Left cardiac atrium (tissue), 4 donors: ENCODE measurements at regions not wholly inside any gene's neighbourhood (a gene's known extent, or its start where the extent isn't known, plus 50 kb on each side); places are given as distances from the start of the nearest gene placed in this dataset.
A peak's percentile ranks its signal among the peaks of the same experiment; 100 is the strongest.
"Not testable (repeated sequence)": the region's sequence is repeated elsewhere in the genome, so short reads cannot be mapped to it uniquely, and the experiment has no call there.

Experiments
- ATAC-seq, 2 donors: fragments of 200-7000 bp; cut with Tn5 transposase; one replicate each; pipeline ENCODE4 v1.9.1; 2020; ENCODE audit warnings: mild to moderate bottlenecking in 2 of 2, moderate library complexity in 2 of 2
- DNase-seq: peaks from one replicate; pipeline ENCODE4 v3.0.0-alpha.2; 2020
- intact Hi-C, 2 donors: fragments of 100-400 bp; cut with DNase I; formaldehyde crosslinking; loops; one replicate each; pipeline versions ENCODE4 v1.14.1 to v1.15.1; 2022 to 2023
- donor health status: DM: no; HTN: yes; CAD: no.
- donor health status: DM: no; HTN: yes; CAD: no; lungs with severe emphysema.
- donor health status: DM: yes; HTN: yes; CAD: no.
- donor health status: Dilated cardiomyopathy.

DNA sequence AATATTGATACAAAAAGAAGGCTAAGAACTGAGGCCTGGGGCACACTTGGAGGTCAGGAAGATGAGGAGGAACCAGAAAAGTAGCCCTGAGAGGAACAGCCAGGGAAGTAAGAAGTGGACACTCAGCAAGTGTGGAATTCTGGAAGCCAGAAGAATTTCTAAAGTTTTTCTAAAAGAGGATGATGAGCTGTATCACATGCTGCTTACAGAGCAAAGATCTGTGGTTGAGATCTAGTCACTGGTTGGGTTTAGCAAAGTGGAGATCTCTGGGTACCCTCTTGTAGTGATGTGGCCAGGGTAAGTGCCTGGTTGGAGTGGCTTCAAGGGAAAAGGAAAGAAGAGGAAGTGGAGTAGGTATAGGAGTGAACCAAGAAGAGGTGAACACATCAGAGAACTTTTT is 95.4 kb upstream of the DAZL start:
- DNase-seq (no peak), ATAC-seq (no peak)
- intact Hi-C loops = no loop called here

DNA sequence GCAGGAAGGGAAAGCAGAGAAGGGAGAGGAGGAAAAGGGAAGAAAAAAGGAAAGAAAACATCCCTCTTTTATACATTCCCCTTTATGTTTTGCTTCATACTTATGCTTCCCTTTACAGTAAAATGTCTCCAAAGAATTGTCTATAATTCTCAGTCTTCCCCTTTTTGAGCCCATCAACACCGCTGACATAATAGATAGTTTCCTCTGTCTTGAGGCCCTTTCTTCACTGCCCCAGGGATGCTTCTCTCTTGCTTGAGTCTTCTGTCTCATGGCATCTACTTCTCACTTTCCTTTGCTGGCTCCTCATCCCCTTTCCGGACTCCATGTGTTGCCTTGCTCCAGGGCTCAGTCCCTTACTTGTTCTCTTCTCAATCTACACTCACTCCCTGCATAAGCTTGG is 99.7 kb upstream of the DAZL start:
- intact Hi-C loops = no loop called here
- DNase-seq (no peak), ATAC-seq (no peak)

DNA sequence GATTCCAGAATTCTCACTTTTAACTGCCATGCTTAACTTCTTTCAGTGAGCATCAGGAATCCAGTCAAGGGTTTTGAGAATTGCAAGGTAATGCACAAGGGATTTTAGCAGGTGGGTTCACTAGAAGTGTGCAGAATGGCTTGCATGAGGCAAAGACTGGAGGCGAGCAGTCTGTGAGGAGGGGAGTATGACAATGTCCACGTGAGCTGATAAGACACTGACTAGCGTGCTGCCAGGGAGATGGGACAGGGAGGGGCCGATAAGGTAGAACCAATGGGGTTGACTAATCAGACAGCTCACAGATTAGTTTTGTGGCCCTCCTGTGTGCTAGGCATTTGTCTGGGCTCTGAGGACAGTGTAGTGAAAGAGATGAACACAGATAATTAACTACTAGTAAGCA is 102.0 kb upstream of the DAZL start:
- ATAC-seq (no peak), DNase-seq (no peak)
- intact Hi-C loops = no loop called here

DNA sequence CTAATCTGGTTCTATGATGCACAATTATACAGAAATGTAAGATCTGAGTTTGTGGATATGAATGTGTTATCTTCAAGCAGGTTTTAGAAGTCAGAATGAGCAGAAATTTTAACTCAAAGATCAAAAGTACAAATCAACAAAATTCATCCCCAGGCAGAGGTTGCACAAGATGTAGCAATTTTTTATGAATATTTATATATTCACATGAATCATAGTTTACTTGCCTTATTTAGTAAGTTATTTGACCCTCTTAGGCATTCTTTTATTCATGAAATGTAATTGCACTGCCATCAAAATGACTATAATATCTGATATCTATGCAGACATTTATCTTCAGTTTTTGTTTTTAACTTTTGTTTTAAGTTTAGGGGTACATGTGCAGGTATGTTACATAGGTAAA is 103.1 kb upstream of the DAZL start:
- intact Hi-C loops = no loop called here
- ATAC-seq (no peak), DNase-seq (no peak)

DNA sequence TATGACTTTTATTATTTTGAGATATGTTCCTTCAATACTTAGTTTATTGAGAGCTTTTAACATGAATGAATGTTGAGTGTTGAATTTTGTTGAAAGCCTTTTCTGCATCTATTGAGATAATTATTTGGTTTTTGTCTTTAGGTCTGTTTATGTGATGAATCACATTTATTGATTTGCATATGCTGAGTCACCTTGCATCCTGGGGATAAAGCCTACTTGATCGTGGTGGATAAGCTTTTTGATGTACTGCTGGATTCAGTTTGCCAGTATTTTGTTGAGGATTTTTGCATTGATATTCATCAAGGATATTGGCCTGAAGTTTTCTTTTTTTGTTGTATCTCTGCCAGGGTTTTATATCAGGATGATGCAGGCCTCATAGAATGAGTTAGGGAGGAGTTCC is 106.5 kb upstream of the DAZL start:
- ATAC-seq, intact Hi-C loops, DNase-seq: not testable (repeated sequence)

DNA sequence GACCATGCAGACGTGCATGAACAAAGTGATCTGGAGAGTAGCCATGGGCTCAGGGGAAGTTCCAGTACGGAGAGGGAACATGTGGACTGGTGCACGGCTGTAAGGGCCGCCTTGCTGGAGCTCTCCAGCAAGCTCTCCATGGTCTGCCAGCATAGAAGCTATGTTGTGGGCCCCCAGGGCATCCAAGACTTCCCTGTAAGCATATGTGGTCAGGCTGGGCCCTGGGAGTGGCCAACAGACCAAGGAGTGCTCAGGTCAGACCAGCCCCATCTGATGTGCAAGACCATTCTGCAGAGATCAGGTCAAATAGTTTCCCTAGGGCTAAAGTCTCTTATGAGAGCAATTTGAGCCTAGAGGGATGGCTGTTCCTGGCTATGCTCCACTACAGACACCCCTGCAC is 110.1 kb upstream of the DAZL start:
- intact Hi-C loops = no loop called here
- no peak for ATAC-seq

DNA sequence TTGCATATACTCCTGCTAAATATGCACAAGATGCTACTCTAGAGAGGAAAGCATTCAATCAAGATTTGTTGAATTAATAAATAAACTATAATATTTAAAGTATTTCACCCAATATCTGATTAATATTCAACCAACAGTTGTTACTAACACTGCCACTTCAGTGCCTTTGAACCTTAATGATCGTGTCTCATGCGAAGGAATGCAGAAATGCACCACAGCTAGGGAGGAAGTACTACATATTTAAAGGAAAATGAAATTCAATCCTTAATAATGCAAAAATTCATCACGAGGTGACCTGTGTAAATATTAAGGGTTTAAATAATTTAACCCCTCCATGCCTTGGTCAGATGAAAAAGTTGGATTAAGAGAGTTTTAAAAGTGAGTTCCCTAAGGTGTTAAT is 114.2 kb upstream of the DAZL start:
- ATAC-seq = no peak
- DNase-seq = no peak
- intact Hi-C loops = no loop called here

More for the DNA sequence above, 110.1 kb upstream of the DAZL start:
- DNase-seq = no peak

DNA sequence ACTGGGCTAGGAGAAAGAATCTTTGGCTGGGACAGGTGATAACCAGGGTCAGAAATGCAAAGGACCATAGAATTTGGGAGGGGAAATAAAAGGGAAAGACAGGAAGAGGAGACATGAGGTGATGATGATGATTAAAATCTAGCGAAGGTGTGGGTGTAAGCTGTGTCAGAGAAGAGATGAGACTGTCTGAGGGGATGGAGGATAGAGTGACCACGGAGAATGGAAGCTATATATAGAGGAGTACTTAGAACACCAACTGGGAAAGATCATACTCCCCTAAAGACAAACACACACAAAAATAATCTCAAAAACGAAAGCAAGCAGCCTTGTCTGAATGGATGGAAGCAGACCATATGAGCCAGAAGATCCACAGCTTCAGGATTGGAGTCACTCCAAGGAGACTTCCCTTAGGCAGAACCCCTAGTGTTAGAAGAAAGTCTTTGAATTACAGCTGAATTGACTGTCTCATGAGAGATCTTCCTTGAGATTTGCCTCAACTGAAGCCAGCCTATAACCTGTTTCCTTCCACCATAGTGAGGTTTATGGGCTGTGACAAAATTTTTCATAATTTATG is 115.2 kb upstream of the DAZL start:
- intact Hi-C loops = no loop called here
- DNase-seq (no peak), ATAC-seq (no peak)

DNA sequence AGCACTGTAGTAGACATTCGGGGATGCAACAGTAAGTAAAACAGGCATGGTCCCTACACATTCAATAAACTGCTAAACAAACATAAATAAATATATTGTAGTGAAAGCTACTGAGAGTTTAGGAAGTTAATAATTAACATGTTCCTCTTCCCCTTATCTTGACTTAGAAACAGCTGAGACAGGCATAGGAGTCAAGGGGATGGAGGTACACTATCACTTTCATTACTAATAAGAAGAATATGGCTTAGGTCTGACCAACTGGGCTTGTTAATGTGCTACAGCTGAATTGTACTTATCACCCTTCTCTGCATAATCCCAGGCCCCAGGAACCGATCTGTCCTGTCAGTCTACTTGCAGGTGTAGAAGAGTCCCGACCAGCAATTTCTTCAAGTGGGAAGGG is 116.3 kb upstream of the DAZL start:
- no peak for ATAC-seq
- intact Hi-C loops = no loop called here

DNA sequence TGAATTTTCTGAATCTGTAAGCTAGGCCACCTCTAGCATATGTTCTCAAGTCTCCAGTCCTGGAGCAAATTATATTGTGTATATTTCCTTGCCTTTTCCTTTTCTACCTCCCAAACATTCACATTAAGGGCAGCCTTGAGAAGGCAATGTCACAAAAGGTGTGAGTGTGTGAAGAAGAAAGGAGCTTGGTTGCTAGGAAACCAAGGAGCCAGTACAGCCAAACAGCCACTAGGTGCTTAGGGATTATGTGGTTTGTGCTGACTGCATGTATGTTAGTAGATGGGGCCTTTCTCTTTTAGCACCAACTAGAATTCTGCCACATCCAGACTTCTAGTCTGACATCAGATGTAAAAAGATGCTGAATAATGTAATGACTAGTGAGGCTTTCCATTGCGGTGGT is 118.8 kb upstream of the DAZL start:
- intact Hi-C loops = no loop called here
- ATAC-seq = no peak
- DNase-seq = no peak

More for the DNA sequence above, 116.3 kb upstream of the DAZL start:
- DNase-seq = no peak

DNA sequence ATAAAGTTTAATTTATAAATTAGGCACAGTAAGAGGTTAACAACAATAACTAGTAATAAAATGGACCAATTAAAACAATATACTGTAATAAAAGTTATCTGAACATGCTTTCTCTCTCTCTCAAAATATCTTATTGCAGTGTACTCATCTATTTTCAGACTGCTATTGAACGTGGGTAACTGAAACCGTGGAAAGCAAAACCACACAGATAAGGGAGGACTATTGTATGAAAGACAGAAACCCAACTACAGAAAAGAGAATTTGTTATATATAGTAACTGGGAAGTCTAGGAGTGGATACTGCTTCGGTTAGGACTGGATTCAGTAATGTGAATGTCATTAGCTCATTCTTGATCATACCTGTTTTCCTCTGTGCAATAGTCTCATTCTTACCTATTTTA is 119.3 kb upstream of the DAZL start:
- peak in 1 of 2 donors; percentile 29 for ATAC-seq
- intact Hi-C loops = no loop called here

DNA sequence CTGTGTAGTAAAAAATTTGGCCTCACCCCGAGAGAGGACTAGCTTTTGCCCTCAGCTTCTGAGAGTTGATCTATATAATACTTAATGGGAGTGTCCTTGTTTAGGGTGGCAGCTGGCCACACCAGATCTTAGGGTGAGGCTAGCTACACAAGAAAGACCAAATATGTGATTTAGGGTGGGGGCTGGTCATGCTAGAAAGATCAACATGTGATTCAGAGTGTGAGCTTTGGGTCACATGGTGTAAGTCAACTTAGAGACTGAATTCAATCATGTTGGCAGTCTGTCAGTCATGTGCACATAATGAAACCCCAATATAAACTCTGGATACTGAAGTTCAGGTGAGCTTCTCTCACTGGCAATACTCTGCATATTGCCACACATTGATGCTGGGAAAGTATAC is 120.7 kb upstream of the DAZL start:
- intact Hi-C loops = no loop called here
- ATAC-seq = no peak
- DNase-seq = no peak

More for the DNA sequence above, 119.3 kb upstream of the DAZL start:
- DNase-seq = no peak

DNA sequence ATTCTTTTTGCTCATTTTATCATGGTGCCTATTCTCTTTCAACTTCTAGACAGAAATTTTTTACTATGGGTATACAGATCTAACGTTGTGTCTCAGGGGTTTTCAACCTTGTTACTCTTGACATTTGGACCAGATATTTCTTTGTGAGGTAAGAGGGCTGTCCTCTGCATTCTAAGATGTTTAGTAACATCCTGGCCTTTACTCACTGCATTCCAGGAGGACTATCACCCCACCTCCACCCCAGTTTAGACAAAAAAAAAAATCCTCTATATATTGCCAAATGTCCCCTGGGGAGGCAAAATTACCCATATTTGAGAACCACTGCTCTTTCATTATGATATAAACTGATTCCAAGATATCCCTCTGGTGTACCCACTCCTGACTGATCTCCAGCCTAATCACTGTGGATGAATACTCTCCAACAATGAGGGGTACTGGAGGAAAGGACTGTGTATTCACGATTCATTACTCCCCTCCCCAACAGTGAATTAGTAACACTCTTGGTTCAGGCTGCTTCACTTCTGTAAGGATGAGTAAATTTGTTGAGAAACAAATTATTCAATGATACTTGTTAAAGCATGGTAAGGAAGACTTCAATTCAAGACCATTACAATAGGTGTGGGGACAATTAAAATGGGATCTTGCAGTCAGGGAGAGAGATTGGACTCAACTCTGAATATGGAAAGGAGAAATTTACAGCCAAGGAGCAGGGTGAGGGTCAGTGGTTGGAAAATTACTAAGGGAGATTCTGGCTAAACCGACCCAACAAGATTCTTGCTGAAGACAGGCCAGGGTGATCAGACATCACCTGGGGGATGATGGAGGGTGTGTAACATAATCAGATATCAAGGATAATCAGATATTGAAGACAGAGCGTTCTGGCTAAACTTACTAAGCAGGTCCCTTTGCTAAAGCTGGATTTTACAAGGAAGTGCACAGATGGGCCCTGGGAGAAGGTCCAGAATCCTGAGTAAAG is 123.8 kb upstream of the DAZL start:
- DNase-seq = no peak
- ATAC-seq = no peak
- intact Hi-C loops = no loop called here

DNA sequence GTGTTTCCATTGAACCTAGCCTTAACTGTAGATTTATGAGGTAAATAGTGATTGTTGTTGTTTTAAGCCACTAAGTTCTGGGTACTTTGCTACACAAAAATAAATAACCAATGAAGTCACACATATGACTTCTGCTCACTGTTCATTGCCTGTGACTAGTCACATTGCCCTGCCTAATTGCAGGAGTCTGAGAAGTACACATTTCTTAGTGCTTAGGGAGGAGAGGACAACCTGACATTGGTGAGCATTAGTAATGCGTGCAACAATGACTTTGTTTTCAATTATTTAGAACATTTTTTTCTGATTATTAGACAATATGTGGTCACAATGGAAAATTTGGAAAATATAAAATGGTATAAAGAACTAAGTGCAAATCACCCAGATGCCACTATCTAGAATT is 133.2 kb upstream of the DAZL start:
- intact Hi-C loops = no loop called here
- no peak for DNase-seq
- no peak for ATAC-seq

DNA sequence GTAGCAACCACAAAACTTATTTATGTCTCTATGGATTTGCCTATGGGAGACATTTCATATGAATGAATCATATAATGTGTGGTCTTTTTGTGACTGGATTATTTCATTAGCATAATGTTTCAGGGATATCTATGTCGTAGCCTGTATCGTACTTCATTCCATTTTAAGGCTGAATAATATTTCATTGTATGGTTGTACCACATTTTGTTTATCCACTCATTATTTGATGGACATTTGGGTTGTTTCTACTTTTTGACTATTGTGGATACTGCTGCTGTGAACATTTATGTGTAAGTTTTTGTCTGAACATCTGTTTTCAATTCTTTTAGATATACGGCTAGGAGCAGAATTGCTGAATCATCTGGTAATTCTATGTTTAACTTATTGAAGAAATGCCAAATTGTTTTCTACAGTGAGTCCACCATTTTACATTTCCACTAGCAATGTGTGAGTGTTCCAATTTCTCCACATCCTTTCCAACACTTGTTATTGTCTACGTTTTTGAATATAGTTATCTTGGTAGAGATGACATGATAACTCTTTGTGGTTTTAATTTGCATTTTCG is 134.4 kb upstream of the DAZL start:
- no peak for DNase-seq
- no peak for ATAC-seq
- intact Hi-C loops = no loop called here

DNA sequence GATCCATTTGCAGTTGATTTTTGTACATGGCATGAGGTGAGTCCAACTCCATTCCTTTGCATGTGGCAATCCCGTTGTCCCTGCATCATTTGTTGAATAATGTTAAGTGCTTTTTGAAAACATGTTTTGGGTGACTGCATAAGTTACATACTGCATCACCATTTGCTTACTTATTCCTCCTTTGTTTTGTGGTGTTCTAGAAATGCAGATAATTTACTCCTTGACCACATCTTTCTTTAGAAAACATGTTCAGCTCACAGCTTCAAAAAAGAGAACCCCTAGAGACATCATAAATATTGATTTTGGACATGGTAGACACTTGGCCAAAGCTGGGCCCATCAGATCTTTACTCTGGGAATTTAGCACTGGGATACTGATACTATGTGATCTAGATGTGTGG is 135.3 kb upstream of the DAZL start:
- ATAC-seq = no peak
- intact Hi-C loops = no loop called here
- no peak for DNase-seq

DNA sequence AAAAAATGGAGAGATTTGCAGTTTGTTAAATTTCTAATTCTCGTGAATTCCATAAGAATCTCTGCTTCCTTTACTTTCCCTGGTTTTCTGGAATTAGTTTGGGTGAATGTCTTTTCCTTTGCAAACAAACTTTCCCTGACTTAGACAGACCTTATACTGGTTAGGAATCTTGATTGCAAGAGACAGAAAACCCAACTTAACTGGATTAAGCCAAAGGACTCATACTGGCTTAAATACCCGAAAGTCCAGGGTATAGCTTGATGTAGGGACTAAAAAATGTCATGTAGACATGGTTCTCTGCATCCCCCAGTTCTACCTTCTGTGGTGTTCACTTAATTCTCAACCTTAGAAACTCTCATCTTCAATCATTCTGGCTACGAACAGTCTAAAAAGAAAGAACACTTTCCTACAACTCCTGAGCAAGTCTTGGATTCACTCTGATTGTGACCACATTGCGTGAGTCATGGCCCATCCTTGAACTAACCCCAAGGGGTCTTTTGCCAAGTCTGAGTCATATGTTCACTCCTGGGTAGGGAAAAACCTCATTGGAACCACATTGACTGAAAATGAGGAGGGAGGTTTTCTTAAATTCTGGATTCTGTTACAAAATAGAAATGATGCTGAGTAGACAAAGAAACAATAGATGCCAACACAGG is 136.0 kb upstream of the DAZL start:
- ATAC-seq (peak in 1 of 2 donors; percentile 85), DNase-seq (no peak)
- intact Hi-C loops = no loop called here

DNA sequence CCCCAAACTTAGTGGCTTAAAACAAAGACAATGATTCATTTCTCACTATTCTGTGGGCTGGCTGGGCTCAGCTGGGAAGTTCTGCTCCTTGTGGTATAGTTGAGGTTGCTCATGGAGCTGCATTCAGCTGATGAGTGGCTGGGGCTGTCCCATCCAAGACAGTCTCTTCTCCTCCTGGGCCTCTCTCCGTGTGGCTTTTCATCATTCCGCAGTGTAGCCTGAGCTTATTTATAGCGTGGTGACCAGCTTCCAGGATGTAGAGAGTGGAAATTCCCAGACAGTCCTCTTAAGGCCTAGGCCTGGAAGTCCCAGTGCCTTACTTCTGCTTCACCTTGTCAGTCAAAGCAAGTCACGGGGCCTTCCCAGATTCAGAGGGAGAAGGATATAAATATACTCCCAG is 136.7 kb upstream of the DAZL start:
- ATAC-seq (peak; percentile 80 to 98), DNase-seq (peak; percentile 41)
- intact Hi-C loops = no loop called here

DNA sequence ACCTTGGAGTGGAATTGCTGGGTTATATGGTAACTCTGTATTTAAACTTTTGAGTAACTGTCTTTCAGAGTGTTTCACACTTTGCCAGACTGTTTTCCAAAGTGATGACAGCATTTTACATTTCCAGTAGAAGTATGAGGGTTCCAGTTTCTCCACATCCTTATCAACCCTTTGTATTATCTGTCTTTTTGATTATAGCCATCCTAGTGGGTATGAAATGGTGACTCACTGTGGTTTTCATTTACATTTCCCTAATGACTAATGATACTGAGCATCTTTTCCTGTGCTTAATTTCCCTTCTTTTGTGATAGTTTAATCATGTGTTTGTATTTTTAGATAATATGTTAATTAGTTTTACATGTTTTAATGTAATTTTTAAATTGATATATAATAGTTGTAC is 138.1 kb upstream of the DAZL start:
- DNase-seq = no peak
- peak in 1 of 2 donors; percentile 39 for ATAC-seq
- intact Hi-C loops = no loop called here
